Endothelial cell (in vitro differentiated cells): ENCODE measurements at regions not wholly inside any gene's neighbourhood (a gene's known extent, or its start where the extent isn't known, plus 50 kb on each side); places are given as distances from the start of the nearest gene placed in this dataset.

Source experiments
- DNase-seq: peaks from one replicate; pipeline ENCODE4 v3.0.0; 2021; ENCODE audit warnings: low spot score
- H3K27ac Mint-ChIP-seq: one replicate; pipeline ENCODE4 v1.8.0; 2021; ENCODE audit warnings: mixed read lengths, inconsistent platforms; ENCODE audit not compliant: unreplicated experiment
- H3K27me3 Mint-ChIP-seq: one replicate; pipeline ENCODE4 v1.8.0; 2021; ENCODE audit warnings: mild to moderate bottlenecking, moderate library complexity, mixed read lengths, inconsistent platforms; ENCODE audit not compliant: unreplicated experiment
- H3K36me3 Mint-ChIP-seq: one replicate; pipeline ENCODE4 v1.8.0; 2021; ENCODE audit warnings: mild to moderate bottlenecking, low read depth, mixed read lengths, inconsistent platforms; ENCODE audit not compliant: unreplicated experiment
- H3K4me1 Mint-ChIP-seq: one replicate; pipeline ENCODE4 v1.8.0; 2021; ENCODE audit warnings: mild to moderate bottlenecking, mixed read lengths, inconsistent platforms; ENCODE audit not compliant: unreplicated experiment
- H3K4me3 Mint-ChIP-seq: one replicate; pipeline ENCODE4 v1.8.0; 2021; ENCODE audit warnings: mild to moderate bottlenecking, mixed read lengths, inconsistent platforms; ENCODE audit not compliant: unreplicated experiment
- H3K9me3 Mint-ChIP-seq: one replicate; pipeline ENCODE4 v1.8.0; 2021; ENCODE audit warnings: mixed read lengths, inconsistent platforms; ENCODE audit not compliant: unreplicated experiment
- CTCF ChIP-seq: fragments of 200-600 bp; sonication (generic); IDR thresholded peaks from one replicate; pipeline ENCODE4 v1.5.0; 2021; ENCODE audit warnings: antibody characterized with exemption; ENCODE audit not compliant: unreplicated experiment

- Mint-ChIP-seq H3K27me3 (peaks cover 19% of the 10 kb centered on the region), H3K4me3 (no peak overlapping the region), H3K4me1 (peaks cover 2% of the 10 kb centered on the region), H3K27ac (no peak overlapping the region), H3K36me3 (peaks cover 12% of the 10 kb centered on the region), H3K9me3 (peaks cover 5% of the 10 kb centered on the region)
- DNase-seq, result no peak
- TF ChIP-seq CTCF, result no peak
These were observed 116.6 kb upstream of the RTL1 start for GRCh38 chr14:101019990-101020710.

GRCh38 chr14:101020834-101021370, 117.4 kb upstream of the RTL1 start:
- peaks cover 2% of the 10 kb centered on the region for H3K4me1 Mint-ChIP-seq
- peaks cover 5% of the 10 kb centered on the region for H3K9me3 Mint-ChIP-seq
- DNase-seq, result no peak
- H3K36me3 Mint-ChIP-seq, result peaks cover 12% of the 10 kb centered on the region
- H3K27me3 Mint-ChIP-seq, result peaks cover 19% of the 10 kb centered on the region
- H3K4me3 Mint-ChIP-seq, result no peak overlapping the region
- no peak for TF ChIP-seq CTCF
- no peak overlapping the region for H3K27ac Mint-ChIP-seq

- TF ChIP-seq CTCF, result no peak
- Mint-ChIP-seq H3K36me3 (peaks cover 12% of the 10 kb centered on the region), H3K27me3 (peaks cover 21% of the 10 kb centered on the region), H3K27ac (no peak overlapping the region), H3K9me3 (peaks cover 5% of the 10 kb centered on the region), H3K4me3 (no peak overlapping the region), H3K4me1 (peaks cover 2% of the 10 kb centered on the region)
- DNase-seq, result no peak
These were observed 118.6 kb upstream of the RTL1 start for GRCh38 chr14:101022121-101022520.

GRCh38 chr14:101022916-101023435, 119.5 kb upstream of the RTL1 start:
- Mint-ChIP-seq H3K36me3 (peaks cover 12% of the 10 kb centered on the region), H3K9me3 (peaks cover 5% of the 10 kb centered on the region), H3K4me3 (no peak overlapping the region), H3K27me3 (peaks cover 19% of the 10 kb centered on the region), H3K27ac (no peak overlapping the region), H3K4me1 (no peaks in the 10 kb centered on the region)
- TF ChIP-seq CTCF, result no peak
- no peak for DNase-seq

GRCh38 chr14:101024686-101025085, 121.2 kb upstream of the RTL1 start:
- TF ChIP-seq CTCF, result no peak
- H3K9me3 Mint-ChIP-seq, result peaks cover 5% of the 10 kb centered on the region
- H3K4me1 Mint-ChIP-seq, result no peaks in the 10 kb centered on the region
- H3K4me3 Mint-ChIP-seq, result peak overlapping the region; percentile 37
- peaks cover 15% of the 10 kb centered on the region for H3K27me3 Mint-ChIP-seq
- DNase-seq, result no peak
- no peak overlapping the region for H3K27ac Mint-ChIP-seq
- H3K36me3 Mint-ChIP-seq, result peaks cover 6% of the 10 kb centered on the region
